ENCODE measurements at regions not wholly inside any gene's neighbourhood (a gene's known extent, or its start where the extent isn't known, plus 50 kb on each side); places are given as distances from the start of the nearest gene placed in this dataset.

- TF ChIP-seq, protein P1, sequence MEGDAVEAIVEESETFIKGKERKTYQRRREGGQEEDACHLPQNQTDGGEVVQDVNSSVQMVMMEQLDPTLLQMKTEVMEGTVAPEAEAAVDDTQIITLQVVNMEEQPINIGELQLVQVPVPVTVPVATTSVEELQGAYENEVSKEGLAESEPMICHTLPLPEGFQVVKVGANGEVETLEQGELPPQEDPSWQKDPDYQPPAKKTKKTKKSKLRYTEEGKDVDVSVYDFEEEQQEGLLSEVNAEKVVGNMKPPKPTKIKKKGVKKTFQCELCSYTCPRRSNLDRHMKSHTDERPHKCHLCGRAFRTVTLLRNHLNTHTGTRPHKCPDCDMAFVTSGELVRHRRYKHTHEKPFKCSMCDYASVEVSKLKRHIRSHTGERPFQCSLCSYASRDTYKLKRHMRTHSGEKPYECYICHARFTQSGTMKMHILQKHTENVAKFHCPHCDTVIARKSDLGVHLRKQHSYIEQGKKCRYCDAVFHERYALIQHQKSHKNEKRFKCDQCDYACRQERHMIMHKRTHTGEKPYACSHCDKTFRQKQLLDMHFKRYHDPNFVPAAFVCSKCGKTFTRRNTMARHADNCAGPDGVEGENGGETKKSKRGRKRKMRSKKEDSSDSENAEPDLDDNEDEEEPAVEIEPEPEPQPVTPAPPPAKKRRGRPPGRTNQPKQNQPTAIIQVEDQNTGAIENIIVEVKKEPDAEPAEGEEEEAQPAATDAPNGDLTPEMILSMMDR (IDR thresholded peaks at IDR 0.05 in 2 of 3, conservative IDR thresholded peaks at IDR 0.05 in 1 of 3; ENCODE audit: control insufficient read depth in 2 of 3, extremely low read depth in 1 of 3, insufficient read depth in 1 of 3, low read depth in 3 of 3, low read length in 3 of 3), result no peak
- no peak for TF ChIP-seq DPF2 (IDR thresholded peaks at IDR 0.05)
These were observed 372.0 kb upstream of the MPDZ start for GRCh38 chr9:13651526-13651925.
